Coronary artery (tissue), 2 donors: ENCODE measurements at regions not wholly inside any gene's neighbourhood (a gene's known extent, or its start where the extent isn't known, plus 50 kb on each side); places are given as distances from the start of the nearest gene placed in this dataset.

ENCODE experiments used
- DNase-seq: peaks from one replicate; pipeline ENCODE4 v3.0.0-alpha.2; 2017; ENCODE audit warnings: low spot score
- H3K27ac ChIP-seq, 2 donors: fragments of 200-600 bp; sonication (generic); one replicate each; pipeline ENCODE4 v1.5.1; 2016 to 2019
- H3K4me3 ChIP-seq: fragments of 200-600 bp; sonication (generic); 2 replicates; pipeline ENCODE4 v1.5.1; 2016; ENCODE audit warnings: mild to moderate bottlenecking, moderate library complexity
- CTCF ChIP-seq: fragments of 200-600 bp; sonication (generic); IDR thresholded peaks from one replicate; pipeline ENCODE4 v1.5.1; 2019; ENCODE audit warnings: antibody characterized with exemption

- Histone ChIP-seq H3K27ac (no peak overlapping the region), H3K4me3 (no peak overlapping the region)
- DNase-seq: no peak
- TF ChIP-seq CTCF: no peak
Observed at GRCh38 chr13:21757763-21758162, 86.9 kb downstream of the FGF9 start.

GRCh38 chr13:21758441-21758840 is 87.6 kb downstream of the FGF9 start:
- no peak for TF ChIP-seq CTCF
- H3K4me3 ChIP-seq: no peak overlapping the region
- no peak for DNase-seq
- H3K27ac ChIP-seq: no peak overlapping the region

- no peak for TF ChIP-seq CTCF
- no peak for DNase-seq
Observed at GRCh38 chr13:21759463-21759862, 88.6 kb downstream of the FGF9 start.

GRCh38 chr13:21759911-21760310 is 89.0 kb downstream of the FGF9 start:
- no peak for TF ChIP-seq CTCF
- no peak overlapping the region for H3K4me3 ChIP-seq
- DNase-seq: no peak
- no peak overlapping the region for H3K27ac ChIP-seq

More at GRCh38 chr13:21759463-21759862, 88.6 kb downstream of the FGF9 start:
- Histone ChIP-seq H3K27ac (no peak overlapping the region), H3K4me3 (no peak overlapping the region)

- no peak for TF ChIP-seq CTCF
- H3K4me3 ChIP-seq: no peak overlapping the region
- no peak overlapping the region for H3K27ac ChIP-seq
- no peak for DNase-seq
Observed at GRCh38 chr13:21761770-21762169, 90.9 kb downstream of the FGF9 start.

GRCh38 chr13:21762512-21762911 is 91.6 kb downstream of the FGF9 start:
- Histone ChIP-seq H3K27ac (no peak overlapping the region), H3K4me3 (no peak overlapping the region)
- TF ChIP-seq CTCF: no peak
- no peak for DNase-seq

GRCh38 chr13:21767032-21767431 is 96.2 kb downstream of the FGF9 start:
- no peak for DNase-seq
- no peak for TF ChIP-seq CTCF
- Histone ChIP-seq H3K4me3 (no peak overlapping the region), H3K27ac (no peak overlapping the region)
